H1 (cell line): ENCODE measurements at regions not wholly inside any gene's neighbourhood (a gene's known extent, or its start where the extent isn't known, plus 50 kb on each side); places are given as distances from the start of the nearest gene placed in this dataset.

Experiments used
- CTCF ChIA-PET: fragments of 300-600 bp; sonication (Branson Sonifier 250); formaldehyde crosslinking; loops from one replicate; lab custom pipeline; 2021; ENCODE audit not compliant: partially characterized antibody; lab: Charles Lee
- POLR2A ChIA-PET: fragments of 300-600 bp; sonication (Branson Sonifier 250); formaldehyde crosslinking; loops from one replicate; lab custom pipeline; 2021; ENCODE audit warnings: inconsistent platforms; ENCODE audit not compliant: partially characterized antibody; lab: Charles Lee
- DNase-seq, 2 experiments: peaks; one replicate each; pipeline versions ENCODE4 v3.0.0 to v3.0.0-alpha.2; 2010 to 2022; ENCODE audit warnings: low spot score in 2 of 2, low read depth in 1 of 2, mixed read lengths in 1 of 2
- FAIRE-seq: peaks from 2 replicates; lab custom pipeline; 2011; peaks lifted over from hg19 to GRCh38; lab: Jason Lieb, UNC
- H2AFZ ChIP-seq: 2 replicates; pipeline ENCODE4 v1.8.1; 2012; ENCODE audit warnings: low read length, inconsistent platforms
- H2AK5ac ChIP-seq: 2 replicates; pipeline ENCODE4 v1.6.1; 2013; ENCODE audit warnings: low read depth, low read length
- H2BK120ac ChIP-seq: replicated peaks from 2 replicates; pipeline ENCODE3; 2013; ENCODE audit warnings: low read depth, low read length, inconsistent platforms
- H2BK12ac ChIP-seq: 2 replicates; pipeline ENCODE4 v1.6.1; 2013; ENCODE audit warnings: low read depth, low read length
- H2BK15ac ChIP-seq: 2 replicates; pipeline ENCODE4 v1.6.1; 2013; ENCODE audit warnings: low read length
- H2BK20ac ChIP-seq: 2 replicates; pipeline ENCODE4 v1.6.1; 2013; ENCODE audit warnings: low read length
- H2BK5ac ChIP-seq: 2 replicates; pipeline ENCODE4 v1.6.1; 2013; ENCODE audit warnings: low read depth, low read length
- H3K14ac ChIP-seq: 2 replicates; pipeline ENCODE4 v1.6.1; 2013; ENCODE audit warnings: inconsistent platforms; ENCODE audit not compliant: insufficient read length
- H3K18ac ChIP-seq: 2 replicates; pipeline ENCODE4 v1.6.1; 2013; ENCODE audit warnings: low read length; ENCODE audit errors: extremely low read depth
- H3K23ac ChIP-seq: 2 replicates; pipeline ENCODE4 v1.6.1; 2013; ENCODE audit warnings: inconsistent platforms; ENCODE audit not compliant: insufficient read length
- H3K23me2 ChIP-seq: 2 replicates; pipeline ENCODE4 v1.6.1; 2013; ENCODE audit warnings: low read depth, low read length
- H3K27ac ChIP-seq: 2 replicates; pipeline ENCODE4 v1.6.1; 2011; ENCODE audit warnings: low read depth, low read length, inconsistent platforms
- H3K27me3 ChIP-seq, 4 experiments: replicated peaks in 1 of 4; 1 replicate in 1 of 4; 2 replicates in 3 of 4; pipeline versions ENCODE4 v1.6.1 to v1.8.1; 2011 to 2013; ENCODE audit warnings: low read length in 3 of 4, mild to moderate bottlenecking in 3 of 4, inconsistent platforms in 2 of 4, mixed read lengths in 2 of 4, moderate library complexity in 1 of 4; ENCODE audit not compliant: control insufficient read depth in 3 of 4, insufficient read depth in 3 of 4; ENCODE audit errors: extremely low read depth in 1 of 4
- H3K36me3 ChIP-seq, 4 experiments: 2 replicates each; pipeline versions ENCODE4 v1.6.1 to v1.8.1; 2011 to 2013; ENCODE audit warnings: mild to moderate bottlenecking in 4 of 4, low read length in 3 of 4, moderate library complexity in 2 of 4, control low read depth in 1 of 4, inconsistent platforms in 1 of 4; ENCODE audit not compliant: insufficient read depth in 4 of 4, control insufficient read depth in 2 of 4
- H3K4ac ChIP-seq: replicated peaks from 2 replicates; pipeline ENCODE3; 2013; ENCODE audit warnings: low read length, low read depth, mixed read lengths, inconsistent platforms; ENCODE audit not compliant: insufficient read length
- H3K4me1 ChIP-seq, 4 experiments: replicated peaks in 1 of 4; 1 replicate in 1 of 4; 2 replicates in 3 of 4; pipeline versions ENCODE4 v1.6.1 to v1.8.1; 2011 to 2013; ENCODE audit warnings: low read length in 3 of 4, inconsistent platforms in 2 of 4, mixed read lengths in 1 of 4; ENCODE audit not compliant: insufficient read depth in 4 of 4, control insufficient read depth in 3 of 4
- H3K4me2 ChIP-seq, 2 experiments: 2 replicates each; pipeline versions ENCODE4 v1.6.1 to v1.8.1; 2011 to 2013; ENCODE audit warnings: low read depth in 2 of 2, low read length in 2 of 2, control low read depth in 1 of 2, inconsistent platforms in 1 of 2, mild to moderate bottlenecking in 1 of 2; ENCODE audit not compliant: insufficient read depth in 1 of 2
- H3K4me3 ChIP-seq, 4 experiments: fragments of 200-600, 300-600 bp in 1 of 4; sonication (generic), shearing (Covaris generic), sonication (Bioruptor Twin) in 1 of 4; 2 replicates each; pipeline versions ENCODE4 v1.5.1 to v1.8.1; 2011 to 2016; ENCODE audit warnings: low read length in 4 of 4, low read depth in 3 of 4, control low read depth in 2 of 4, inconsistent platforms in 2 of 4, mild to moderate bottlenecking in 2 of 4, mixed read lengths in 1 of 4, moderate library complexity in 1 of 4; ENCODE audit not compliant: insufficient read depth in 2 of 4; ENCODE audit errors: extremely low read depth in 1 of 4
- H3K56ac ChIP-seq: replicated peaks from 2 replicates; pipeline ENCODE3; 2013; ENCODE audit warnings: low read depth, mild to moderate bottlenecking, mixed read lengths, low read length, inconsistent platforms; ENCODE audit not compliant: insufficient read length
- H3K79me1 ChIP-seq: 2 replicates; pipeline ENCODE4 v1.6.1; 2013; ENCODE audit warnings: low read depth, low read length, control low read depth
- H3K79me2 ChIP-seq, 2 experiments: 2 replicates each; pipeline versions ENCODE4 v1.6.1 to v1.8.1; 2012 to 2013; ENCODE audit warnings: low read length in 2 of 2, mild to moderate bottlenecking in 2 of 2, inconsistent platforms in 1 of 2; ENCODE audit not compliant: insufficient read depth in 2 of 2, control insufficient read depth in 1 of 2
- H3K9ac ChIP-seq, 4 experiments: replicated peaks in 1 of 4; 1 replicate in 1 of 4; 2 replicates in 3 of 4; pipeline versions ENCODE4 v1.6.1 to v1.8.1; 2011 to 2013; ENCODE audit warnings: low read depth in 3 of 4, low read length in 3 of 4, control low read depth in 2 of 4, mild to moderate bottlenecking in 2 of 4, moderate library complexity in 2 of 4, inconsistent platforms in 1 of 4; ENCODE audit errors: extremely low read depth in 1 of 4
- H3K9me3 ChIP-seq, 2 experiments: 2 replicates each; pipeline versions ENCODE4 v1.6.1 to v1.8.1; 2012 to 2013; ENCODE audit warnings: mild to moderate bottlenecking in 2 of 2, moderate library complexity in 2 of 2, control low read depth in 1 of 2, inconsistent platforms in 1 of 2, low read depth in 1 of 2, low read length in 1 of 2, mixed read lengths in 1 of 2; ENCODE audit not compliant: insufficient read depth in 2 of 2
- H4K20me1 ChIP-seq, 2 experiments: replicated peaks in 1 of 2; 2 replicates each; pipeline versions ENCODE3 to v1.8.1; 2011 to 2013; ENCODE audit warnings: inconsistent platforms in 2 of 2, low read length in 2 of 2, mild to moderate bottlenecking in 1 of 2; ENCODE audit not compliant: insufficient read depth in 2 of 2, control insufficient read depth in 1 of 2
- H4K5ac ChIP-seq: 2 replicates; pipeline ENCODE4 v1.6.1; 2013; ENCODE audit warnings: low read length, low read depth, mixed read lengths, inconsistent platforms; ENCODE audit not compliant: insufficient read length
- H4K8ac ChIP-seq: 2 replicates; pipeline ENCODE4 v1.8.0; 2013; ENCODE audit warnings: mild to moderate bottlenecking, moderate library complexity, low read length, inconsistent platforms; ENCODE audit not compliant: insufficient read depth; ENCODE audit errors: extremely low read depth
- H4K91ac ChIP-seq: replicated peaks from 2 replicates; pipeline ENCODE3; 2013; ENCODE audit warnings: low read length, mixed read lengths, inconsistent platforms; ENCODE audit not compliant: insufficient read length
- ATF3 ChIP-seq: IDR thresholded peaks from 2 replicates; pipeline ENCODE4 v1.6.1; 2011; ENCODE audit warnings: low read depth, mild to moderate bottlenecking, low read length; ENCODE audit not compliant: insufficient read depth
- EGR1 ChIP-seq: IDR thresholded peaks from 2 replicates; pipeline ENCODE4 v1.6.1; 2011; ENCODE audit warnings: low read depth, low read length, borderline replicate concordance
- RAD21 ChIP-seq, 2 experiments: IDR thresholded peaks in 1 of 2; conservative IDR thresholded peaks in 1 of 2; 2 replicates each; pipeline ENCODE4 v1.6.1; 2011; ENCODE audit warnings: low read depth in 2 of 2, low read length in 2 of 2, improper control_type of control experiment in 1 of 2, inconsistent platforms in 1 of 2, mild to moderate bottlenecking in 1 of 2, moderate library complexity in 1 of 2
- WGBS, 2 experiments: shearing (Covaris generic) in 1 of 2; methylation state at CpG; one replicate each; pipeline versions ENCODE4 v1.1.6 to v1.1.7; 2013 to 2015; ENCODE audit warnings: low lambda C conversion rate in 2 of 2, mixed read lengths in 2 of 2, inconsistent platforms in 1 of 2, low coverage in 1 of 2, missing lambda C conversion rate in 1 of 2; ENCODE audit not compliant: insufficient replicate concordance in 2 of 2, insufficient coverage in 1 of 2, insufficient read length in 1 of 2; ENCODE audit errors: extremely low coverage in 1 of 2, missing lambda C conversion rate in 1 of 2; 5-methylcytosine and 5-hydroxymethylcytosine counted together

DNA sequence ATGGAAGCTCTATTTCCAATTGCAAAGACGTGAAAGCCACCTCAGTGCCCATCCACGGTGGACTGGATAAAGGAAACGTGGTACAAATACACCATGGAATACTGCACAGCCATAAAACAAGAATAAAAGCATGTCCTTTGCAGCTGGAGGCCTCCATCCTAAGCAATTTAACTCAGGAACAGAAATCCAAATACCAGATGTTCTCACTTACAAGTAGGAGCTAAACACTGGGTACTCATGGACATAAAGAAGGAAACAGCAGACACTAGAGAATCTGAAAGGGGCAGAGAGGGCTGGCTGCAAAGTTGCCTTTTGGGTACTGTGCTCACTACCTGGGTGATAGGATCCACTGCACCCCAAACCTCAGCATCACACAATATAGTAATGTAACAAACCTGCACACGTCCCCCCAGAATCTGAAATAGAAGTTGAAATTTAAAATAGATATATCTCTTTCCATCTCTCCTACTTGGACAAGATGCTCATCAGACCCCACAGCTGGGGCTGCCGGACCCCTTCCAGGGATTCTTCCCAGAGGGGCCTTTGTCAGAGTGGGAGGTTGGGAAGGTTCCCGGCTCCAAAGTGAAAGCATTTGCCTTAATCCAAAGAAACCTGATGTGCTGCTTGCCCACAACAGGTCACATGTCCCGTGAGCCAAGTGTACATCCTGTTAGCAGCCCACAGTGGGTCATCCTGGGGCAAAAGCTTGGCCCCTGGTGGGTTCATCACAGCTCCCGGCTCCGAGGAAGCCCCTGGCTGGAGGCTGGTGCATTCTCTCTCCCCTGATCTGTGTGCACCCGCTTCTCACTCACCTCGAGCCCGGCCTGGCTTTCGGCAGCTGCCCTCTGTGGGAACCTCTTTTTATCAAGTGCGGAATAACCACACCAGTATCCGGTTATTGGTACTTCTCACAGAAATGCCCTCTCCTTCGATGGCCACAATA, 172.3 kb upstream of the PPP2R2D start:
- POLR2A ChIA-PET: interaction anchor here (1.0 kb wide), 1 partner anchor 25 kb away, joined by 3 read pairs; no protein-coding TSS in a partner anchor
- H3K27ac ChIP-seq: no peak overlapping the region
- no peak overlapping the region for H3K14ac ChIP-seq
- H3K4me1 ChIP-seq: peaks cover 0 to 25% (median 10%) of the 10 kb centered on the region in 4 experiments; a peak in 6 of 7 replicates
- WGBS, 2 experiments: 82% methylated on average over 16 of the region's 16 CpGs; no CpG with 5 or more reads in 1 of the 2 experiments
- H2BK5ac ChIP-seq: no peak overlapping the region
- no peak overlapping the region for H4K5ac ChIP-seq
- H2AK5ac ChIP-seq: no peak overlapping the region
- H3K4ac ChIP-seq: peak overlapping the region; percentile 33
- peak overlapping the region; percentile 37 for H4K91ac ChIP-seq
- no peak overlapping the region for H4K8ac ChIP-seq
- DNase-seq (no peak), FAIRE-seq (no peak)
- peaks cover 0 to 13% (median 9%) of the 10 kb centered on the region in 4 experiments; a peak in 4 of 7 replicates for H3K27me3 ChIP-seq
- H3K18ac ChIP-seq: no peak overlapping the region
- H2BK120ac ChIP-seq: no peak overlapping the region
- no peak overlapping the region; a peak in 1 of 4 replicates for H3K4me2 ChIP-seq
- TF ChIP-seq RAD21 (IDR thresholded peaks at IDR 0.05 in 1 of 2, conservative IDR thresholded peaks at IDR 0.05 in 1 of 2; ENCODE audit: low read depth in 2 of 2, low read length in 2 of 2): no peak
- no peak for TF ChIP-seq ATF3
- TF ChIP-seq EGR1: no peak
- no peak overlapping the region for H2BK20ac ChIP-seq
- H3K56ac ChIP-seq: no peak overlapping the region
- H2BK12ac ChIP-seq: no peak overlapping the region
- H3K79me2 ChIP-seq: no peaks in the 10 kb centered on the region
- no peak overlapping the region for H3K4me3 ChIP-seq
- H3K79me1 ChIP-seq: no peaks in the 10 kb centered on the region
- no peak overlapping the region for H2BK15ac ChIP-seq
- H3K23me2 ChIP-seq: no peaks in the 10 kb centered on the region
- H4K20me1 ChIP-seq: no peaks in the 10 kb centered on the region
- no peak overlapping the region for H3K9ac ChIP-seq
- H3K36me3 ChIP-seq: no peaks in the 10 kb centered on the region
- CTCF ChIA-PET: interaction anchor here (0.8 to 1.9 kb wide), 5 partner anchors 10 to 59 kb away, joined by 3 to 6 read pairs (median 4); no protein-coding TSS in a partner anchor
- peaks cover 6 to 7% of the 10 kb centered on the region in 2 experiments for H3K9me3 ChIP-seq
- H3K23ac ChIP-seq: no peak overlapping the region
- H2AFZ ChIP-seq: no peak overlapping the region
